Heart left ventricle (tissue), 16 donors: ENCODE measurements at regions not wholly inside any gene's neighbourhood (a gene's known extent, or its start where the extent isn't known, plus 50 kb on each side); places are given as distances from the start of the nearest gene placed in this dataset.
"Not testable (repeated sequence)": the region's sequence is repeated elsewhere in the genome, so short reads cannot be mapped to it uniquely, and the experiment has no call there.

Experiments
- ATAC-seq, 4 donors: fragments of 200-7000 bp; cut with Tn5 transposase; one replicate each; pipeline ENCODE4 v1.9.1; 2020 to 2022; ENCODE audit warnings: moderate library complexity in 4 of 4, mild to moderate bottlenecking in 3 of 4, moderate number of reproducible peaks in 1 of 4
- DNase-seq, 5 donors: peaks; one replicate each; pipeline ENCODE4 v3.0.0-alpha.2; 2020
- H3K27ac ChIP-seq, 12 donors: fragments of 200-600 bp; sonication (generic) in 4 of 12; one replicate each; pipeline versions ENCODE4 v1.5.0 to v1.8.0; 2016 to 2022; ENCODE audit warnings: mild to moderate bottlenecking in 2 of 12
- H3K27me3 ChIP-seq, 9 donors: fragments of 200-600 bp; sonication (generic) in 2 of 9; one replicate each; pipeline versions ENCODE4 v1.5.1 to v1.8.0; 2016 to 2022; ENCODE audit warnings: mild to moderate bottlenecking in 3 of 9
- H3K36me3 ChIP-seq, 9 donors: fragments of 200-600 bp; sonication (generic) in 2 of 9; one replicate each; pipeline versions ENCODE4 v1.5.0 to v1.8.0; 2018 to 2022; ENCODE audit warnings: mild to moderate bottlenecking in 2 of 9
- H3K4me1 ChIP-seq, 12 donors: fragments of 200-600 bp; sonication (generic) in 4 of 12; one replicate each; pipeline versions ENCODE4 v1.5.0 to v1.8.0; 2016 to 2022; ENCODE audit warnings: mild to moderate bottlenecking in 3 of 12
- H3K4me3 ChIP-seq, 12 donors: fragments of 200-600 bp; sonication (generic) in 4 of 12; one replicate each; pipeline versions ENCODE4 v1.5.0 to v1.8.0; 2017 to 2022; ENCODE audit warnings: mild to moderate bottlenecking in 9 of 12, moderate library complexity in 4 of 12
- H3K9me3 ChIP-seq, 12 donors: fragments of 200-600 bp; sonication (generic) in 4 of 12; one replicate each; pipeline versions ENCODE4 v1.5.0 to v1.8.0; 2016 to 2022; ENCODE audit warnings: mild to moderate bottlenecking in 1 of 12
- CTCF ChIP-seq, 12 donors: fragments of 200-600 bp; sonication (generic) in 4 of 12; IDR thresholded peaks; one replicate each; pipeline versions ENCODE4 v1.5.0 to v1.8.0; 2018 to 2022; ENCODE audit warnings: antibody characterized with exemption in 12 of 12, mild to moderate bottlenecking in 5 of 12
- POLR2A ChIP-seq, 2 donors: fragments of 450-650 bp; IDR thresholded peaks; one replicate each; pipeline ENCODE4 v1.6.1; 2017; ENCODE audit warnings: antibody characterized with exemption in 2 of 2, mild to moderate bottlenecking in 2 of 2, moderate library complexity in 2 of 2
- WGBS, 4 donors: extraction: QIAGEN DNeasy Blood & Tissue Kit in 2 of 4; methylation state at CpG; one replicate each; pipeline versions ENCODE4 v1.1.5 to v1.1.7; 2013 to 2018; 5-methylcytosine and 5-hydroxymethylcytosine counted together
- intact Hi-C, 10 donors: fragments of 100-400 bp; cut with DNase I; formaldehyde crosslinking; loops; one replicate each; pipeline versions ENCODE4 v1.11.1 to v1.14.2; 2022
- donor health status: ischemic (EF 13 %, LVEDD 7.1; RV severe dilation, severe dysfunction).
- donor health status: healthy with polysubstance abuse.
- donor health status: DM: no; HTN: yes; CAD: no.
- donor health status: DM: no; HTN: no; CAD: no.
- donor health status: ischemic (EF 25% LVEDD 6.9; RV normal size, moderate dysfunction).
- donor health status: ischemic (EF 25% LVEDD 5.7; RV mildly dilated, moderate dysfunction).
- donor health status: healthy.
- donor health status: DM: yes; HTN: yes; CAD: no.
- donor health status: ischemic (EF 35%, LVEDD 5.7; RV mildly dilated, moderate dysfunction).
- donor health status: nonischemic (EF 11% LVEDD 7.7; RV severe dilation, severe dysfunction).
- donor health status: DM: yes; HTN: yes; CAD: no.
- donor health status: PGD.
- donor health status: ischemic (EF 29% LVEDD 5.4; RV normal size, mild dysfunction).
- donor health status: nonischemic (EF 23%, LVEDD 6.1; RV moderate dilation, normal function).

- 87 to 93% (median 88%) methylated on average over 6 of the region's 6 CpGs for WGBS, 4 donors
- H3K4me3 ChIP-seq, result no peak overlapping the region
- DNase-seq (no peak), ATAC-seq (no peak)
- TF ChIP-seq POLR2A (IDR thresholded peaks at IDR 0.05) (no peak), CTCF (IDR thresholded peaks at IDR 0.05) (no peak)
- H3K27ac ChIP-seq, result no peak overlapping the region
- H3K9me3 ChIP-seq, result peaks cover 0 to 4% (median 0%) of the 10 kb centered on the region in 12 donors
- no peaks in the 10 kb centered on the region for H3K36me3 ChIP-seq
- no peaks in the 10 kb centered on the region for H3K4me1 ChIP-seq
- H3K27me3 ChIP-seq, result no peaks in the 10 kb centered on the region
- intact Hi-C loops, result no loop called here
These were observed 278.2 kb upstream of the SLC16A7 start for GRCh38 chr12:59317598-59317997.

DNA sequence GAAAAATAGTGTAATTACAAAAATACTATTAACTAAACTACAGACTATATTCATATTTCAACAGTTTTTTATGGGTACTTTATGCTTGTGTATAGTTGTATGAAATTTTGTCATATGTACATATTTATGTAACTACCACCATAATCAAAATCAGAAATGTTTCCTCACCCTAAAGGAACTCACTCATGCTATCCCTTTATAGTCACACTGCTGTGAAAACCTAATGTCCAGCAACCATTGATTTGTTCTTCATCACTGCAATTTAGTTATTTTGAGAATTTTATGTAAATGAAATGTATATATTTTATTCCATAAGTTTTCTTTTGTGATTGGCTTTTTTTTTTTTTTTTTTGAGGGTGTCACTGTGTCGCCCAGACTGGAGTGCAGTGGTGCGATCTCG, 278.9 kb upstream of the SLC16A7 start:
- intact Hi-C loops, result no loop called here
- H3K27me3 ChIP-seq, result no peaks in the 10 kb centered on the region
- no peak for DNase-seq
- H3K9me3 ChIP-seq, result peaks cover 0 to 11% (median under 1%) of the 10 kb centered on the region in 12 donors
- no peaks in the 10 kb centered on the region for H3K36me3 ChIP-seq
- H3K4me1 ChIP-seq, result no peaks in the 10 kb centered on the region
- no peak for ATAC-seq
- WGBS, 4 donors, result 54 to 97% (median 93%) methylated on average over 3 of the region's 3 CpGs
- H3K4me3 ChIP-seq, result no peak overlapping the region
- TF ChIP-seq CTCF (IDR thresholded peaks at IDR 0.05) (no peak), POLR2A (IDR thresholded peaks at IDR 0.05) (no peak)
- no peak overlapping the region for H3K27ac ChIP-seq

DNA sequence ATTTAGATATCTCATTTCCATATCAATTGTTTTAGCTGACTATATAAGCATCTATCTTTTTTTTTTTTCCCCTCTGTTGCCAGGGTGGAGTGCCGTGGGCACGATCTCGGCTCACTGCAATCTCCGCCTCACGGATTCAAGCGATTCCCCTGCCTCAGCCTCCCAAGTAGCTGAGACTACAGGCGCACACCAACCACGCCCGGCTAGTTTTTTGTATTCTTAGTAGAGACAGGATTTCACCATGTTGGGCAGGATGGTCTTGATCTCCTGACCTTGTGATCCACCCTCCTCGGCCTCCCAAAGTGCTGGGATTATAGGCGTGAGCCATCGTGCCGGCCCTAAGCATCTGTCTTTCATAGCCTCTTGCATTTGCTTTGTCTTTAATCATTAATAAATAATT, 279.5 kb upstream of the SLC16A7 start:
- intact Hi-C loops, result not testable (repeated sequence)

DNA sequence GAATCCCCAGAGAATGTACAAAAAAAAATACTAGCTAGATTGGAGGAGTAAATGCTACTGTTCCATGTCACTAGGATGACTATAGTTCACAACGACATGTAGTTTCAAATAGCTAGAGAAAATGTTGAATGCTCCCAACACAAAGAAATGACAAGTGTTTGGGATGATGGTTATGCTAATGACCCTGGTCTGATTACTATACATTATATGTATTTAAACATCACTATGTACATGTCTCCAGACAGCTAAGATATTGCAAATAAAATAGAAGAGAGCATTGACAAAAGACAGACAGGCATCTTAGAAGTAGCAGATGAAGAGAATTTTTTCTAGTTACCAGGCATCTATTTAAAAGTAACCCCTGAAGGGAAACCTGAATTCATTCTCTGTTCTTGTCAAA, 281.6 kb upstream of the SLC16A7 start:
- H3K4me1 ChIP-seq, result no peaks in the 10 kb centered on the region
- no peak overlapping the region for H3K4me3 ChIP-seq
- no peak for ATAC-seq
- intact Hi-C loops, result no loop called here
- 70 to 90% (median 84%) methylated on average over 1 of the region's 1 CpG for WGBS, 4 donors
- DNase-seq, result no peak
- peaks cover 0 to 22% (median 10%) of the 10 kb centered on the region in 12 donors for H3K9me3 ChIP-seq
- H3K36me3 ChIP-seq, result no peaks in the 10 kb centered on the region
- H3K27ac ChIP-seq, result no peak overlapping the region
- H3K27me3 ChIP-seq, result no peaks in the 10 kb centered on the region
- no peak for TF ChIP-seq POLR2A (IDR thresholded peaks at IDR 0.05)
- no peak for TF ChIP-seq CTCF (IDR thresholded peaks at IDR 0.05)

More for the DNA sequence above, 279.5 kb upstream of the SLC16A7 start:
- H3K4me3 ChIP-seq, ATAC-seq, H3K27ac ChIP-seq, H3K4me1 ChIP-seq, DNase-seq, H3K27me3 ChIP-seq, H3K36me3 ChIP-seq: not testable (repeated sequence)
- WGBS, 4 donors, result 93 to 96% (median 94%) methylated on average over 13 of the region's 13 CpGs
- peaks cover 0 to 17% (median 5%) of the 10 kb centered on the region in 12 donors for H3K9me3 ChIP-seq

DNA sequence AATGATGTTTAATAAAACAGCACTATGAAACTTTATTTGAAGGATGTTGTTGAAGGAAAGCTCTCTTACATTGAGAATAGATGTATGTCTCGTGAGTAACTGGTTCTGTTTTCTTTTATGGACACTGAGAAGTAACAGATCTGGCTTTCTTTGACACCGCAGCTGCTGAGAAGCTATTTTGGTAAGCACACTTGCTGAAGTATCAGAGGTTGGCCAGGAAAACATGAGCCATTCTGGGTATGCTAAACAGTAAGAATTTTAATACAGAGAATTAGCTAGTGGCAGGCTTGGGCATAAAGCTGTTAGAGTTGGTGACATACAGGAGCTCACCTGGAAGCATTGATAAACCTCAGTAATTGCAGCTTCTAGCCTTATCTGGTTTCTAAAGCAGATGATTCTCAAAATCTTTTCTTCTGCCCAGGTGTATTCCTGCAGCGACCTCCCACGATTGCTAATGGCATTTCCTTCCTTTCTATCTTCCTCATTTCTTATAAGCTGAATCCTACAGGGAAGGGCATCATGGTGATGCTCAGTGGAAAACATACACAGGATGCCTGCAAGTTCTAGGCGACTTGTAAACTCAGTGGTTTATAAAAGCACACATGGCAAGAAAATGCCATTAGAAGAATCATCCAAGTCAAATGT, 291.6 kb upstream of the SLC16A7 start:
- no peak overlapping the region for H3K4me3 ChIP-seq
- TF ChIP-seq CTCF (IDR thresholded peaks at IDR 0.05) (no peak), POLR2A (IDR thresholded peaks at IDR 0.05) (no peak)
- H3K4me1 ChIP-seq, result peaks cover 0 to 3% (median 0%) of the 10 kb centered on the region in 12 donors
- H3K27me3 ChIP-seq, result no peaks in the 10 kb centered on the region
- no peaks in the 10 kb centered on the region for H3K36me3 ChIP-seq
- DNase-seq, result no peak
- peaks cover 0 to 3% (median 0%) of the 10 kb centered on the region in 12 donors for H3K9me3 ChIP-seq
- WGBS, 4 donors, result 42 to 52% (median 50%) methylated on average over 5 of the region's 5 CpGs
- no peak for ATAC-seq
- H3K27ac ChIP-seq, result no peak overlapping the region
- intact Hi-C loops, result no loop called here
